ENCODE measurements at regions not wholly inside any gene's neighbourhood (a gene's known extent, or its start where the extent isn't known, plus 50 kb on each side); places are given as distances from the start of the nearest gene placed in this dataset.

- no peak for TF ChIP-seq CTCF (IDR thresholded peaks at IDR 0.05)
- TF ChIP-seq EP300 (IDR thresholded peaks at IDR 0.05), result peak in 1 of 4 donors; percentile 56
Measured at GRCh38 chr3:159829539-159830227, 159.0 kb upstream of the IL12A start.
